SK-N-SH (cell line): ENCODE measurements at regions not wholly inside any gene's neighbourhood (a gene's known extent, or its start where the extent isn't known, plus 50 kb on each side); places are given as distances from the start of the nearest gene placed in this dataset.

Experiments used
- CTCF ChIA-PET: fragments of 300-600, 350-600 bp; formaldehyde crosslinking; extraction: SDS; loops from one replicate; lab custom pipeline; 2021; lab: Yijun Ruan, JAX
- POLR2A ChIA-PET: fragments of 350-600 bp; sonication (Branson Sonifier 250); formaldehyde crosslinking; extraction: SDS; loops from one replicate; lab custom pipeline; 2020; ENCODE audit warnings: antibody characterized with exemption, inconsistent platforms; lab: Yijun Ruan, JAX
- DNase-seq: peaks from one replicate; pipeline ENCODE4 v3.0.0; 2012
- H2AFZ ChIP-seq: fragments of 200-600 bp; sonication (generic); 2 replicates; pipeline ENCODE4 v1.8.1; 2016; ENCODE audit warnings: antibody characterized with exemption, mild to moderate bottlenecking, low read depth
- H3F3A ChIP-seq: fragments of 200-600 bp; sonication (generic); replicated peaks from 2 replicates; pipeline ENCODE3; 2016; ENCODE audit warnings: antibody characterized with exemption, mild to moderate bottlenecking; ENCODE audit not compliant: insufficient read depth
- H3K27ac ChIP-seq, 2 experiments: fragments of 200-500 bp in 1 of 2; fragments of 200-600 bp in 1 of 2; sonication (Bioruptor generic) in 1 of 2; sonication (generic), shearing (Covaris generic) in 1 of 2; 2 replicates each; pipeline versions ENCODE4 v1.5.1 to v1.6.1; 2014 to 2016; ENCODE audit warnings: low read depth in 2 of 2, inconsistent platforms in 1 of 2, low read length in 1 of 2, mild to moderate bottlenecking in 1 of 2, mixed read lengths in 1 of 2
- H3K27me3 ChIP-seq: fragments of 200-600 bp; sonication (generic), shearing (Covaris generic); 2 replicates; pipeline ENCODE4 v1.6.1; 2016; ENCODE audit warnings: mixed run types; ENCODE audit not compliant: insufficient read depth
- H3K36me3 ChIP-seq, 2 experiments: fragments of 200-500 bp in 1 of 2; fragments of 200-600 bp in 1 of 2; sonication (Bioruptor generic) in 1 of 2; sonication (generic) in 1 of 2; replicated peaks in 1 of 2; 2 replicates each; pipeline versions ENCODE3 to v1.5.1; 2014 to 2016; ENCODE audit warnings: low read length in 1 of 2, mild to moderate bottlenecking in 1 of 2; ENCODE audit not compliant: insufficient read depth in 2 of 2, control insufficient read depth in 1 of 2
- H3K4me1 ChIP-seq, 2 experiments: fragments of 200-500 bp in 1 of 2; fragments of 200-600 bp in 1 of 2; sonication (Bioruptor generic) in 1 of 2; sonication (generic), shearing (Covaris generic) in 1 of 2; 2 replicates each; pipeline versions ENCODE4 v1.5.1 to v1.6.1; 2014 to 2016; ENCODE audit warnings: low read depth in 1 of 2, low read length in 1 of 2, mixed run types in 1 of 2; ENCODE audit not compliant: insufficient read depth in 2 of 2, control insufficient read depth in 1 of 2
- H3K4me2 ChIP-seq: fragments of 200-600 bp; sonication (generic), shearing (Covaris generic); 2 replicates; pipeline ENCODE4 v1.6.1; 2017; ENCODE audit warnings: mixed run types
- H3K4me3 ChIP-seq, 2 experiments: fragments of 200-500 bp in 1 of 2; fragments of 200-600 bp in 1 of 2; sonication (Bioruptor generic) in 1 of 2; sonication (generic), shearing (Covaris generic) in 1 of 2; 2 replicates each; pipeline versions ENCODE4 v1.5.1 to v1.8.1; 2014 to 2016; ENCODE audit warnings: low read depth in 2 of 2, inconsistent platforms in 1 of 2, low read length in 1 of 2, mild to moderate bottlenecking in 1 of 2, mixed read lengths in 1 of 2, moderate library complexity in 1 of 2
- H3K79me2 ChIP-seq: fragments of 200-600 bp; sonication (generic); 2 replicates; pipeline ENCODE4 v1.8.1; 2017; ENCODE audit warnings: mild to moderate bottlenecking; ENCODE audit not compliant: insufficient read depth
- H3K9ac ChIP-seq: fragments of 200-600 bp; sonication (generic); 2 replicates; pipeline ENCODE4 v1.6.1; 2017; ENCODE audit warnings: mixed run types
- H3K9me2 ChIP-seq: fragments of 200-600 bp; sonication (generic); 2 replicates; pipeline ENCODE4 v1.6.1; 2017; ENCODE audit warnings: mixed run types
- H3K9me3 ChIP-seq: fragments of 200-600 bp; sonication (generic); 2 replicates; pipeline ENCODE4 v1.6.1; 2017; ENCODE audit warnings: mixed run types, mild to moderate bottlenecking, moderate library complexity
- H4K20me1 ChIP-seq: fragments of 200-600 bp; sonication (generic); 2 replicates; pipeline ENCODE4 v1.6.1; 2017; ENCODE audit warnings: mild to moderate bottlenecking, mixed run types; ENCODE audit not compliant: insufficient read depth
- CTCF ChIP-seq: fragments of 200-600 bp; sonication (generic); IDR thresholded peaks from 2 replicates; pipeline ENCODE4 v1.6.1; 2017; ENCODE audit warnings: antibody characterized with exemption, mild to moderate bottlenecking, moderate library complexity
- ELF1 ChIP-seq: IDR thresholded peaks from 2 replicates; pipeline ENCODE4 v1.4.0; 2012
- EZH2phosphoT487 ChIP-seq: fragments of 200-600 bp; sonication (generic); IDR thresholded peaks from 2 replicates; pipeline ENCODE4 v1.6.1; 2017; ENCODE audit warnings: low read depth, mixed run types, mild to moderate bottlenecking, antibody characterized with exemption, moderate library complexity, borderline replicate concordance
- MAX ChIP-seq: IDR thresholded peaks from 2 replicates; pipeline ENCODE4 v1.4.0; 2012; ENCODE audit warnings: low read depth
- NRF1 ChIP-seq: IDR thresholded peaks from 2 replicates; pipeline ENCODE4 v1.6.1; 2012; ENCODE audit warnings: low read depth, mild to moderate bottlenecking, low read length
- RAD21 ChIP-seq: IDR thresholded peaks from 2 replicates; pipeline ENCODE4 v1.6.1; 2012; ENCODE audit warnings: mild to moderate bottlenecking, low read length
- RCOR1 ChIP-seq: fragments of 150-350 bp; IDR thresholded peaks from 2 replicates; pipeline ENCODE4 v1.6.1; 2017; ENCODE audit warnings: antibody characterized with exemption, low read length
- REST ChIP-seq: IDR thresholded peaks from 2 replicates; pipeline ENCODE4 v1.6.1; 2012; ENCODE audit warnings: mild to moderate bottlenecking, low read depth, low read length, moderate library complexity
- RFX5 ChIP-seq: IDR thresholded peaks from 2 replicates; pipeline ENCODE4 v1.6.1; 2012; ENCODE audit warnings: mild to moderate bottlenecking, improper control_type of control experiment, low read length
- SIN3A ChIP-seq: IDR thresholded peaks from 2 replicates; pipeline ENCODE4 v1.6.1; 2012; ENCODE audit warnings: low read depth, mild to moderate bottlenecking, low read length, moderate library complexity, borderline replicate concordance
- TCF12 ChIP-seq: IDR thresholded peaks from 2 replicates; pipeline ENCODE4 v1.4.0; 2012
- TEAD4 ChIP-seq: IDR thresholded peaks from 2 replicates; pipeline ENCODE4 v1.4.0; 2012; ENCODE audit warnings: mild to moderate bottlenecking, borderline replicate concordance; ENCODE audit not compliant: insufficient read depth
- USF1 ChIP-seq: IDR thresholded peaks from 2 replicates; pipeline ENCODE4 v1.4.0; 2012; ENCODE audit warnings: low read depth, borderline replicate concordance
- USF2 ChIP-seq: fragments of 150-350 bp; IDR thresholded peaks from 2 replicates; pipeline ENCODE4 v1.6.1; 2017; ENCODE audit warnings: antibody characterized with exemption, low read length, low read depth, borderline replicate concordance
- WGBS: methylation state at CpG from one replicate; pipeline ENCODE4 v1.1.6; 2017; ENCODE audit warnings: low lambda C conversion rate; 5-methylcytosine and 5-hydroxymethylcytosine counted together

- H3K27ac ChIP-seq: no peak overlapping the region
- WGBS: 7% methylated on average over 1 of the region's 1 CpG
- no peak overlapping the region for H3K4me3 ChIP-seq
- no peak overlapping the region for H3K4me2 ChIP-seq
- H3K36me3 ChIP-seq: no peaks in the 10 kb centered on the region
- H3K9ac ChIP-seq: no peak overlapping the region
- H3K4me1 ChIP-seq: no peaks in the 10 kb centered on the region; a peak in 1 of 4 replicates
- no peaks in the 10 kb centered on the region for H4K20me1 ChIP-seq
- H3F3A ChIP-seq: no peaks in the 10 kb centered on the region
- no peaks in the 10 kb centered on the region for H3K9me3 ChIP-seq
- H3K79me2 ChIP-seq: no peaks in the 10 kb centered on the region
- H3K9me2 ChIP-seq: no peaks in the 10 kb centered on the region
- 0 out of 2 replicates have a peak overlapping the region, but pooled peaks have one; percentile 55 for H2AFZ ChIP-seq
- no peak for DNase-seq
- CTCF ChIA-PET: interaction anchor here (1.2 kb wide), 1 partner anchor 47 kb away, joined by 3 read pairs; no protein-coding TSS in a partner anchor
- TF ChIP-seq NRF1 (no peak), CTCF (peak; percentile 41)
- TF ChIP-seq, all 33 proteins: peak for 1
- POLR2A ChIA-PET: no interaction called here
- no peaks in the 10 kb centered on the region for H3K27me3 ChIP-seq
Measured at GRCh38 chr1:194825382-194825781, 1639.0 kb upstream of the B3GALT2 start.

GRCh38 chr1:194821091-194821490 is 1634.7 kb upstream of the B3GALT2 start:
- no peaks in the 10 kb centered on the region for H4K20me1 ChIP-seq
- no peak overlapping the region for H3K9ac ChIP-seq
- no peaks in the 10 kb centered on the region for H3K9me3 ChIP-seq
- DNase-seq: no peak
- CTCF ChIA-PET: no interaction called here
- TF ChIP-seq TCF12 (no peak), USF1 (no peak), MAX (no peak), ELF1 (no peak), EZH2phosphoT487 (no peak), SIN3A (no peak), REST (no peak), CTCF (no peak), RAD21 (no peak), RFX5 (no peak), USF2 (no peak), RCOR1 (no peak), TEAD4 (no peak)
- H3K27me3 ChIP-seq: no peaks in the 10 kb centered on the region
- H3K36me3 ChIP-seq: no peaks in the 10 kb centered on the region
- H2AFZ ChIP-seq: no peak overlapping the region
- H3K27ac ChIP-seq: no peak overlapping the region
- no peaks in the 10 kb centered on the region for H3K9me2 ChIP-seq
- no peak overlapping the region for H3K4me3 ChIP-seq
- H3K79me2 ChIP-seq: no peaks in the 10 kb centered on the region
- no peak overlapping the region for H3K4me2 ChIP-seq
- H3F3A ChIP-seq: no peaks in the 10 kb centered on the region
- 11% methylated on average over 1 of the region's 1 CpG for WGBS
- POLR2A ChIA-PET: no interaction called here
- H3K4me1 ChIP-seq: no peaks in the 10 kb centered on the region; a peak in 1 of 4 replicates
